ENCODE measurements at regions not wholly inside any gene's neighbourhood (a gene's known extent, or its start where the extent isn't known, plus 50 kb on each side); places are given as distances from the start of the nearest gene placed in this dataset.

DNA sequence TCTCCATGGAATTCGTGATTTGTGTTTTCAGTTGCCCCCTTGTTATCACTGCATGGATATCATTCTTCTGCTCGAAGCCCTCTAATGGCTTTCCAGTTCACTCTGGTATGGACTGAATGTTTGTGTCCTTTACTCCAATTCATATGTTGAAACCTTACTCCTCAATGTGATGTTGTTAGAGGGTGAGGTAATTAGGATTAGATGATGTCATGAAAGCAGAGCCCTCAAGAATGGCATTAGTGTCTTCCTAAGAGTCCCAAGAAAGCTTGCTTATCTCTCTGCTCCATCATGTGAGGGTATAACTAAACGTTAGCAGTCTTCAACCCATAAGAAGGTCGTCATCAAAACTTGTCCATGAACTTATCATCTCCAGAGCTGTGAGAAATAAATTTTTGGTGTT lies 1626.3 kb upstream of the MIR17HG start:
- TF ChIP-seq KAT7 (CRISPR knock-in tag; IDR thresholded peaks at IDR 0.05; ENCODE audit: borderline replicate concordance): no peak
- TF ChIP-seq, protein P1, sequence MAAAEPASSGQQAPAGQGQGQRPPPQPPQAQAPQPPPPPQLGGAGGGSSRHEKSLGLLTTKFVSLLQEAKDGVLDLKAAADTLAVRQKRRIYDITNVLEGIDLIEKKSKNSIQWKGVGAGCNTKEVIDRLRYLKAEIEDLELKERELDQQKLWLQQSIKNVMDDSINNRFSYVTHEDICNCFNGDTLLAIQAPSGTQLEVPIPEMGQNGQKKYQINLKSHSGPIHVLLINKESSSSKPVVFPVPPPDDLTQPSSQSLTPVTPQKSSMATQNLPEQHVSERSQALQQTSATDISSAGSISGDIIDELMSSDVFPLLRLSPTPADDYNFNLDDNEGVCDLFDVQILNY (CRISPR knock-in tag; IDR thresholded peaks at IDR 0.05): no peak
- TF ChIP-seq, protein P2, sequence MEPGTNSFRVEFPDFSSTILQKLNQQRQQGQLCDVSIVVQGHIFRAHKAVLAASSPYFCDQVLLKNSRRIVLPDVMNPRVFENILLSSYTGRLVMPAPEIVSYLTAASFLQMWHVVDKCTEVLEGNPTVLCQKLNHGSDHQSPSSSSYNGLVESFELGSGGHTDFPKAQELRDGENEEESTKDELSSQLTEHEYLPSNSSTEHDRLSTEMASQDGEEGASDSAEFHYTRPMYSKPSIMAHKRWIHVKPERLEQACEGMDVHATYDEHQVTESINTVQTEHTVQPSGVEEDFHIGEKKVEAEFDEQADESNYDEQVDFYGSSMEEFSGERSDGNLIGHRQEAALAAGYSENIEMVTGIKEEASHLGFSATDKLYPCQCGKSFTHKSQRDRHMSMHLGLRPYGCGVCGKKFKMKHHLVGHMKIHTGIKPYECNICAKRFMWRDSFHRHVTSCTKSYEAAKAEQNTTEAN (CRISPR knock-in tag; IDR thresholded peaks at IDR 0.05): no peak
- no peak for TF ChIP-seq FOXK1 (CRISPR knock-in tag; IDR thresholded peaks at IDR 0.05)
- TF ChIP-seq, protein P3, sequence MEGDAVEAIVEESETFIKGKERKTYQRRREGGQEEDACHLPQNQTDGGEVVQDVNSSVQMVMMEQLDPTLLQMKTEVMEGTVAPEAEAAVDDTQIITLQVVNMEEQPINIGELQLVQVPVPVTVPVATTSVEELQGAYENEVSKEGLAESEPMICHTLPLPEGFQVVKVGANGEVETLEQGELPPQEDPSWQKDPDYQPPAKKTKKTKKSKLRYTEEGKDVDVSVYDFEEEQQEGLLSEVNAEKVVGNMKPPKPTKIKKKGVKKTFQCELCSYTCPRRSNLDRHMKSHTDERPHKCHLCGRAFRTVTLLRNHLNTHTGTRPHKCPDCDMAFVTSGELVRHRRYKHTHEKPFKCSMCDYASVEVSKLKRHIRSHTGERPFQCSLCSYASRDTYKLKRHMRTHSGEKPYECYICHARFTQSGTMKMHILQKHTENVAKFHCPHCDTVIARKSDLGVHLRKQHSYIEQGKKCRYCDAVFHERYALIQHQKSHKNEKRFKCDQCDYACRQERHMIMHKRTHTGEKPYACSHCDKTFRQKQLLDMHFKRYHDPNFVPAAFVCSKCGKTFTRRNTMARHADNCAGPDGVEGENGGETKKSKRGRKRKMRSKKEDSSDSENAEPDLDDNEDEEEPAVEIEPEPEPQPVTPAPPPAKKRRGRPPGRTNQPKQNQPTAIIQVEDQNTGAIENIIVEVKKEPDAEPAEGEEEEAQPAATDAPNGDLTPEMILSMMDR (IDR thresholded peaks at IDR 0.05): no peak
- TF ChIP-seq, protein P4, sequence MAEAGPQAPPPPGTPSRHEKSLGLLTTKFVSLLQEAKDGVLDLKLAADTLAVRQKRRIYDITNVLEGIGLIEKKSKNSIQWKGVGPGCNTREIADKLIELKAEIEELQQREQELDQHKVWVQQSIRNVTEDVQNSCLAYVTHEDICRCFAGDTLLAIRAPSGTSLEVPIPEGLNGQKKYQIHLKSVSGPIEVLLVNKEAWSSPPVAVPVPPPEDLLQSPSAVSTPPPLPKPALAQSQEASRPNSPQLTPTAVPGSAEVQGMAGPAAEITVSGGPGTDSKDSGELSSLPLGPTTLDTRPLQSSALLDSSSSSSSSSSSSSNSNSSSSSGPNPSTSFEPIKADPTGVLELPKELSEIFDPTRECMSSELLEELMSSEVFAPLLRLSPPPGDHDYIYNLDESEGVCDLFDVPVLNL (CRISPR knock-in tag; IDR thresholded peaks at IDR 0.05; ENCODE audit: borderline replicate concordance, low read depth): no peak
- TF ChIP-seq, protein P5, sequence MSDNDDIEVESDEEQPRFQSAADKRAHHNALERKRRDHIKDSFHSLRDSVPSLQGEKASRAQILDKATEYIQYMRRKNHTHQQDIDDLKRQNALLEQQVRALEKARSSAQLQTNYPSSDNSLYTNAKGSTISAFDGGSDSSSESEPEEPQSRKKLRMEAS (CRISPR knock-in tag; IDR thresholded peaks at IDR 0.05): no peak
- no peak for TF ChIP-seq FOXJ3 (CRISPR knock-in tag; IDR thresholded peaks at IDR 0.05; ENCODE audit: borderline replicate concordance)
